ENCODE measurements at regions not wholly inside any gene's neighbourhood (a gene's known extent, or its start where the extent isn't known, plus 50 kb on each side); places are given as distances from the start of the nearest gene placed in this dataset.

GRCh38 chr2:223511168-223511567 lies 91.0 kb downstream of the SCG2 start:
- Histone ChIP-seq H3K9me3 (ENCODE audit: control insufficient read depth in 4 of 4, low read length in 3 of 4) (no peaks in the 10 kb centered on the region), H3K27me3 (ENCODE audit: control insufficient read depth in 4 of 4, insufficient read depth in 4 of 4, low read length in 3 of 4) (peaks cover 0 to 2% (median 0%) of the 10 kb centered on the region in 4 donors), H3K27ac (ENCODE audit: low read depth in 1 of 2, low read length in 2 of 2) (no peak overlapping the region), H3K4me3 (ENCODE audit: low read depth in 1 of 3, low read length in 3 of 3) (no peak overlapping the region), H3K36me3 (ENCODE audit: control insufficient read depth in 4 of 4, insufficient read depth in 3 of 4, low read depth in 1 of 4, low read length in 3 of 4) (no peaks in the 10 kb centered on the region), H3K4me1 (ENCODE audit: control insufficient read depth in 4 of 4, insufficient read depth in 4 of 4, low read length in 3 of 4) (no peaks in the 10 kb centered on the region), H3K9ac (ENCODE audit: low read depth in 1 of 2, low read length in 2 of 2) (no peak overlapping the region)
- no peak for DNase-seq (ENCODE audit: low spot score)
- WGBS: 57% methylated on average over 4 of the region's 4 CpGs
- no peak for TF ChIP-seq EGR1 (IDR thresholded peaks at IDR 0.05; ENCODE audit: low read depth in 2 of 2)
- TF ChIP-seq JUND (IDR thresholded peaks at IDR 0.05): no peak

- H3K27ac ChIP-seq (ENCODE audit: low read depth in 1 of 2, low read length in 2 of 2): no peak overlapping the region
- TF ChIP-seq GABPA (IDR thresholded peaks at IDR 0.05 in 1 of 2, conservative IDR thresholded peaks at IDR 0.05 in 1 of 2) (no peak), RAD21 (IDR thresholded peaks at IDR 0.05) (no peak), HNF4A (conservative IDR thresholded peaks at IDR 0.05) (no peak), HNF4G (IDR thresholded peaks at IDR 0.05) (no peak), TAF1 (conservative IDR thresholded peaks at IDR 0.05) (no peak), FOXA2 (IDR thresholded peaks at IDR 0.05) (no peak), NR2F2 (IDR thresholded peaks at IDR 0.05) (no peak), JUND (IDR thresholded peaks at IDR 0.05) (no peak), REST (IDR thresholded peaks at IDR 0.05) (no peak), EGR1 (IDR thresholded peaks at IDR 0.05; ENCODE audit: low read depth in 2 of 2) (no peak), SP1 (IDR thresholded peaks at IDR 0.05) (no peak), CTCF (IDR thresholded peaks at IDR 0.05; ENCODE audit: low read depth, low read length, missing input control) (no peak), YY1 (IDR thresholded peaks at IDR 0.05) (no peak), MAX (IDR thresholded peaks at IDR 0.05) (no peak), ATF3 (IDR thresholded peaks at IDR 0.05) (no peak), ZBTB33 (IDR thresholded peaks at IDR 0.05) (no peak), FOXA1 (IDR thresholded peaks at IDR 0.05) (no peak), RXRA (IDR thresholded peaks at IDR 0.05) (no peak)
- no peaks in the 10 kb centered on the region for H3K9me3 ChIP-seq (ENCODE audit: control insufficient read depth in 4 of 4, low read length in 3 of 4)
- H3K4me1 ChIP-seq (ENCODE audit: control insufficient read depth in 4 of 4, insufficient read depth in 4 of 4, low read length in 3 of 4): no peaks in the 10 kb centered on the region
- no peak overlapping the region for H3K4me3 ChIP-seq (ENCODE audit: low read depth in 1 of 3, low read length in 3 of 3)
- no peak overlapping the region for H3K9ac ChIP-seq (ENCODE audit: low read depth in 1 of 2, low read length in 2 of 2)
- H3K27me3 ChIP-seq (ENCODE audit: control insufficient read depth in 4 of 4, insufficient read depth in 4 of 4, low read length in 3 of 4): peaks cover 0 to 2% (median 0%) of the 10 kb centered on the region in 4 donors
- WGBS: 73% methylated on average over 4 of the region's 4 CpGs
- no peaks in the 10 kb centered on the region for H3K36me3 ChIP-seq (ENCODE audit: control insufficient read depth in 4 of 4, insufficient read depth in 3 of 4, low read depth in 1 of 4, low read length in 3 of 4)
- no peak for DNase-seq (ENCODE audit: low spot score)
These were observed 88.2 kb downstream of the SCG2 start for GRCh38 chr2:223513771-223514455.

All from liver (tissue), 8 donors.